Activated B cell treated with CpG ODN at 0.5 μM for 24 hours (primary cell): ENCODE measurements at regions not wholly inside any gene's neighbourhood (a gene's known extent, or its start where the extent isn't known, plus 50 kb on each side); places are given as distances from the start of the nearest gene placed in this dataset.

Experiments
- ATAC-seq: fragments of 200-7000 bp; cut with Tn5 transposase; one replicate; pipeline ENCODE4 v1.10.0; 2021; ENCODE audit warnings: low read depth, mild to moderate bottlenecking, moderate library complexity
- CTCF ChIA-PET: fragments of 350-600 bp; sonication (Branson Sonifier 250); formaldehyde crosslinking; loops from one replicate; lab custom pipeline; 2021; ENCODE audit warnings: antibody characterized with exemption; lab: Charles Lee
- POLR2A ChIA-PET: fragments of 350-600 bp; sonication (Branson Sonifier 250); formaldehyde crosslinking; loops from one replicate; lab custom pipeline; 2021; ENCODE audit warnings: antibody characterized with exemption; lab: Charles Lee
- DNase-seq: peaks from one replicate; pipeline ENCODE4 v3.0.0; 2022
- H3K27ac Mint-ChIP-seq: one replicate; pipeline ENCODE4 v1.8.0; 2020; ENCODE audit warnings: mixed read lengths
- H3K27me3 Mint-ChIP-seq: one replicate; pipeline ENCODE4 v1.8.0; 2021; ENCODE audit warnings: mixed read lengths
- H3K36me3 Mint-ChIP-seq: one replicate; pipeline ENCODE4 v1.8.0; 2021; ENCODE audit warnings: low read depth, mixed read lengths
- H3K4me1 Mint-ChIP-seq: one replicate; pipeline ENCODE4 v1.8.0; 2021; ENCODE audit warnings: mixed read lengths
- H3K4me3 Mint-ChIP-seq: one replicate; pipeline ENCODE4 v1.8.0; 2020; ENCODE audit warnings: mild to moderate bottlenecking, mixed read lengths
- H3K9me3 Mint-ChIP-seq: one replicate; pipeline ENCODE4 v1.8.0; 2020; ENCODE audit warnings: mixed read lengths
- intact Hi-C: fragments of 100-400 bp; cut with micrococcal nuclease; formaldehyde crosslinking; loops from one replicate; pipeline ENCODE4 v1.15.1; 2024
- TF ChIP-seq, protein P1 (sequence below): fragments of 200-600 bp; IDR thresholded peaks from one replicate; pipeline ENCODE4 v1.8.0; 2022; ENCODE audit warnings: antibody characterized with exemption, mild to moderate bottlenecking

DNA sequence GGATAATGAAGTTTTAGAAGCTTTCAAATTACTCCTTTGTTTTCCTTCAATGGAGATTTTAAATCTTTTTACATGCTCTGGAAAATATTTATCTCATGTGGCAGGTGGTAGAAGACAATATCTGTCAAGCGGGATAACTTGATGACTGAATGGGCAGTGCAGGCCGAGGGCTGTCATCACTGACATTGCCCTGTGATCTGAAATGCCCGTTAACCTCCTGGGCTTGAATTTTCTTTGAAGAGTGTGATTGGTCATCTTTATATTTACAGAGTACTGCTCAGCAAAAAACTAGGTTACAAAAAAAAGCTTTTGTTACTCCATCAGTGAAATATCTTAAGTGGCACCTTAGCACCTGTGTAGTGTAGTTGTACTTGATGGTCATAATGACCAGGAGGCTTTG lies 147.5 kb downstream of the GATB start:
- intact Hi-C loops = no loop called here
- no peaks in the 10 kb centered on the region for H3K9me3 Mint-ChIP-seq
- H3K4me1 Mint-ChIP-seq = no peaks in the 10 kb centered on the region
- H3K36me3 Mint-ChIP-seq = no peaks in the 10 kb centered on the region
- H3K27me3 Mint-ChIP-seq = no peaks in the 10 kb centered on the region
- TF ChIP-seq, protein P1, sequence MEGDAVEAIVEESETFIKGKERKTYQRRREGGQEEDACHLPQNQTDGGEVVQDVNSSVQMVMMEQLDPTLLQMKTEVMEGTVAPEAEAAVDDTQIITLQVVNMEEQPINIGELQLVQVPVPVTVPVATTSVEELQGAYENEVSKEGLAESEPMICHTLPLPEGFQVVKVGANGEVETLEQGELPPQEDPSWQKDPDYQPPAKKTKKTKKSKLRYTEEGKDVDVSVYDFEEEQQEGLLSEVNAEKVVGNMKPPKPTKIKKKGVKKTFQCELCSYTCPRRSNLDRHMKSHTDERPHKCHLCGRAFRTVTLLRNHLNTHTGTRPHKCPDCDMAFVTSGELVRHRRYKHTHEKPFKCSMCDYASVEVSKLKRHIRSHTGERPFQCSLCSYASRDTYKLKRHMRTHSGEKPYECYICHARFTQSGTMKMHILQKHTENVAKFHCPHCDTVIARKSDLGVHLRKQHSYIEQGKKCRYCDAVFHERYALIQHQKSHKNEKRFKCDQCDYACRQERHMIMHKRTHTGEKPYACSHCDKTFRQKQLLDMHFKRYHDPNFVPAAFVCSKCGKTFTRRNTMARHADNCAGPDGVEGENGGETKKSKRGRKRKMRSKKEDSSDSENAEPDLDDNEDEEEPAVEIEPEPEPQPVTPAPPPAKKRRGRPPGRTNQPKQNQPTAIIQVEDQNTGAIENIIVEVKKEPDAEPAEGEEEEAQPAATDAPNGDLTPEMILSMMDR = no peak
- ATAC-seq (no peak), DNase-seq (no peak)
- ChIA-PET POLR2A (no interaction called here), CTCF (no interaction called here)
- H3K4me3 Mint-ChIP-seq = no peak overlapping the region
- no peak overlapping the region for H3K27ac Mint-ChIP-seq

DNA sequence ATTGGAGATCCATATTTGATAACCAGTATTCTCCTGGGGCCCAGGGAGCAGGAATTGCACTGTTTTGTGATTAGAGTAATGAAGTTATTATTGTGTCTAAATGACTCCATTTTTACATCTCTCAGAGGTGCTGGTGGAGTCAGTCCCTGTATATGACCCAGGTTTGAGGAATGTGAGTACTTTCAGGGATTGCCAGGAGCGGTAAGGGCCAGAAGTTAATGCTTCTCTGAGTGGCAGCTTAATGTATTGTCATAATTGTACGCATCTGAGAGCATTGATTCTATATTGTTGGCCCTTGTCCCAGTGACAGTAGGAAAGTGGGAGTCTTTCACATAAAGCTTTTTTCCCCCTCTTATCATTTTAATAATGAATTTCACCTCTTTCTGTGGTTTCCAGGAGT lies 146.2 kb downstream of the GATB start:
- Mint-ChIP-seq H3K27me3 (no peaks in the 10 kb centered on the region), H3K9me3 (no peaks in the 10 kb centered on the region), H3K27ac (no peak overlapping the region), H3K36me3 (no peaks in the 10 kb centered on the region), H3K4me1 (no peaks in the 10 kb centered on the region), H3K4me3 (no peak overlapping the region)
- TF ChIP-seq, protein P1 = no peak
- ChIA-PET POLR2A (no interaction called here), CTCF (no interaction called here)
- intact Hi-C loops = no loop called here
- ATAC-seq = no peak
- DNase-seq = no peak

DNA sequence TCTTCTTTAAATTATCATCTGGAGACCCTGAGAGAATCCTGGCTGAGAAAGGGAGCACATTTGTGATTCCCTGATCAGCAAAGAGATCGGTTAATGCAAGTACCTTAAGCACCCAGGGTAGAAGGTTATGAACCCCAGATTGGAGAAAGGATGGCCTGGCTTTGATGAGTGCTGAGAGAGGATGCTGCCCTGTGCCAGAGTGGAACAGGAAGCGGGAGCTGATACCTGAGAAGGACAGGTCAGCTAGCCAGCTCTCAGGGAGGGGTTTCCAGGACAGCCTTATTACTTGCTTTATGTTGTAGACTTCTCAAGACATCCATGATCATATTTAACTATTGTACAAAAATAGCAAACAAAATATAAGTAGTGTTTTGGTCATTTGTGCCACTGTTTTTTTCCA lies 141.9 kb downstream of the GATB start:
- H3K4me1 Mint-ChIP-seq = no peaks in the 10 kb centered on the region
- no peaks in the 10 kb centered on the region for H3K36me3 Mint-ChIP-seq
- ChIA-PET POLR2A (no interaction called here), CTCF (no interaction called here)
- no peaks in the 10 kb centered on the region for H3K9me3 Mint-ChIP-seq
- H3K27me3 Mint-ChIP-seq = peaks cover 10% of the 10 kb centered on the region
- no peak overlapping the region for H3K4me3 Mint-ChIP-seq
- no peak overlapping the region for H3K27ac Mint-ChIP-seq
- no peak for DNase-seq
- no peak for ATAC-seq
- intact Hi-C loops = no loop called here
- TF ChIP-seq, protein P1 = no peak

DNA sequence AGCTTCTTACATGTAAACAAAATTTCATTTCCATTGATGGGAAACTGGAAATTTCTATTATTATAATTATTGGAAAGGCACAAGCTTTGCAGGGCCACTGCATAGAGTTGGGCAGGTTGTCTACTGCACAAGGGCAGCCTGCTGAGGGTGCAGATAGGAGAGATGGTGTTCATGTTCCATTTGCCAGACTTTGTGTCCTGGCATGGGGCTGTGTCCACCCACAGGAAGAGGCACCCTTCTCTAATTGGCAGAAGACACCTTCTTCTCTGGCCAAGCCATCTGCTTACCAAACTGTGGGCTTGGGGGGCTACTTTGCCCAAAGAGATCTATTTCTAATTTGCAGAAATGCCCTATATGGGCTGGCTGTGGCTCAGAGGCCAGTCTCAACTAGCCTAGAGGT lies 140.7 kb downstream of the GATB start:
- no peaks in the 10 kb centered on the region for H3K9me3 Mint-ChIP-seq
- no peak overlapping the region for H3K4me3 Mint-ChIP-seq
- CTCF ChIA-PET = no interaction called here
- POLR2A ChIA-PET = no interaction called here
- H3K27ac Mint-ChIP-seq = no peak overlapping the region
- DNase-seq (no peak), ATAC-seq (no peak)
- TF ChIP-seq, protein P1 = no peak
- intact Hi-C loops = no loop called here
- no peaks in the 10 kb centered on the region for H3K36me3 Mint-ChIP-seq
- H3K4me1 Mint-ChIP-seq = no peaks in the 10 kb centered on the region
- peaks cover 10% of the 10 kb centered on the region for H3K27me3 Mint-ChIP-seq
